ENCODE measurements at regions not wholly inside any gene's neighbourhood (a gene's known extent, or its start where the extent isn't known, plus 50 kb on each side); places are given as distances from the start of the nearest gene placed in this dataset.

GRCh38 chr13:33543631-33544265 lies 258.2 kb upstream of the STARD13 start:
- TF ChIP-seq CTCF (IDR thresholded peaks at IDR 0.05; ENCODE audit: low read length, missing control alignments), result no peak
- peak; percentile 14 for DNase-seq (ENCODE audit: low read depth)
- H3K4me3 ChIP-seq (replicated peaks; ENCODE audit: low read depth, low read length), result no peak overlapping the region

GRCh38 chr13:33544308-33544707 lies 258.8 kb upstream of the STARD13 start:
- TF ChIP-seq CTCF (IDR thresholded peaks at IDR 0.05; ENCODE audit: low read length, missing control alignments), result no peak
- no peak for DNase-seq (ENCODE audit: low read depth)
- H3K4me3 ChIP-seq (replicated peaks; ENCODE audit: low read depth, low read length), result no peak overlapping the region

- no peak for DNase-seq (ENCODE audit: low read depth)
- TF ChIP-seq CTCF (IDR thresholded peaks at IDR 0.05; ENCODE audit: low read length, missing control alignments), result no peak
- no peak overlapping the region for H3K4me3 ChIP-seq (replicated peaks; ENCODE audit: low read depth, low read length)
Observed at GRCh38 chr13:33545492-33545891, 259.9 kb upstream of the STARD13 start.

GRCh38 chr13:33547035-33547434 lies 261.5 kb upstream of the STARD13 start:
- no peak overlapping the region for H3K4me3 ChIP-seq (replicated peaks; ENCODE audit: low read depth, low read length)
- DNase-seq (ENCODE audit: low read depth), result peak; percentile 18
- no peak for TF ChIP-seq CTCF (IDR thresholded peaks at IDR 0.05; ENCODE audit: low read length, missing control alignments)

- H3K4me3 ChIP-seq (replicated peaks; ENCODE audit: low read depth, low read length), result no peak overlapping the region
- DNase-seq (ENCODE audit: low read depth), result no peak
- no peak for TF ChIP-seq CTCF (IDR thresholded peaks at IDR 0.05; ENCODE audit: low read length, missing control alignments)
Observed at GRCh38 chr13:33548069-33548468, 262.5 kb upstream of the STARD13 start.

GRCh38 chr13:33550276-33550675 lies 264.7 kb upstream of the STARD13 start:
- no peak for TF ChIP-seq CTCF (IDR thresholded peaks at IDR 0.05; ENCODE audit: low read length, missing control alignments)
- no peak overlapping the region for H3K4me3 ChIP-seq (replicated peaks; ENCODE audit: low read depth, low read length)
- no peak for DNase-seq (ENCODE audit: low read depth)

GRCh38 chr13:33550885-33551284 lies 265.3 kb upstream of the STARD13 start:
- no peak overlapping the region for H3K4me3 ChIP-seq (replicated peaks; ENCODE audit: low read depth, low read length)
- TF ChIP-seq CTCF (IDR thresholded peaks at IDR 0.05; ENCODE audit: low read length, missing control alignments), result no peak
- DNase-seq (ENCODE audit: low read depth), result no peak
